ENCODE measurements at regions not wholly inside any gene's neighbourhood (a gene's known extent, or its start where the extent isn't known, plus 50 kb on each side); places are given as distances from the start of the nearest gene placed in this dataset.

- WGBS, result 71% methylated on average over 9 of the region's 9 CpGs
- H3K36me3 ChIP-seq, result no peaks in the 10 kb centered on the region
- TF ChIP-seq POLR2A (IDR thresholded peaks at IDR 0.05; ENCODE audit: low read depth), result no peak
- no peak for TF ChIP-seq CTCF (IDR thresholded peaks at IDR 0.05)
- TF ChIP-seq EP300 (IDR thresholded peaks at IDR 0.05), result no peak
- TF ChIP-seq POLR2AphosphoS5 (IDR thresholded peaks at IDR 0.05), result no peak
- intact Hi-C loops (cut with DNase I), result no loop called here
- H3K27me3 ChIP-seq, result no peaks in the 10 kb centered on the region
- H3K27ac ChIP-seq (replicated peaks in 1 of 4), result peak overlapping the region in 2 of 4 donors; percentile 34 to 43
- H3K4me3 ChIP-seq, result no peak overlapping the region
- no peak for DNase-seq (ENCODE audit: extremely low spot score)
- peaks cover 0 to 8% (median 3%) of the 10 kb centered on the region in 4 donors for H3K9me3 ChIP-seq
- H3K4me1 ChIP-seq, result peaks cover 33 to 42% (median 34%) of the 10 kb centered on the region in 4 donors
Measured at GRCh38 chr10:31581741-31582323, 262.8 kb downstream of the ZEB1 start.

GRCh38 chr10:31580646-31581045 is 261.6 kb downstream of the ZEB1 start:
- DNase-seq (ENCODE audit: extremely low spot score), result no peak
- Histone ChIP-seq H3K36me3 (no peaks in the 10 kb centered on the region), H3K9me3 (peaks cover 0 to 9% (median 4%) of the 10 kb centered on the region in 4 donors), H3K4me1 (peaks cover 33 to 42% (median 34%) of the 10 kb centered on the region in 4 donors), H3K27ac (replicated peaks in 1 of 4) (no peak overlapping the region), H3K27me3 (no peaks in the 10 kb centered on the region), H3K4me3 (no peak overlapping the region)
- intact Hi-C loops (cut with DNase I), result no loop called here
- 88% methylated on average over 5 of the region's 5 CpGs for WGBS
- TF ChIP-seq POLR2AphosphoS5 (IDR thresholded peaks at IDR 0.05), result no peak
- TF ChIP-seq POLR2A (IDR thresholded peaks at IDR 0.05; ENCODE audit: low read depth), result no peak
- no peak for TF ChIP-seq CTCF (IDR thresholded peaks at IDR 0.05)
- TF ChIP-seq EP300 (IDR thresholded peaks at IDR 0.05), result no peak

Small RNA genes in the stretch of these regions (small RNA-seq; reads per million reads assigned to genes)
- gene AL161935.2, result 0 reads per million in 3 donors

Data from esophagus muscularis mucosa (tissue), 4 donors.